CD4-positive, alpha-beta T cell (primary cell): ENCODE measurements at regions not wholly inside any gene's neighbourhood (a gene's known extent, or its start where the extent isn't known, plus 50 kb on each side); places are given as distances from the start of the nearest gene placed in this dataset.

Experiments
- ATAC-seq: fragments of 200-7000 bp; cut with Tn5 transposase; one replicate; pipeline ENCODE4 v1.10.0; 2022; ENCODE audit warnings: mild to moderate bottlenecking; ENCODE audit not compliant: poor library complexity
- CTCF ChIA-PET: fragments of 350-600 bp; sonication (Branson Sonifier 250); formaldehyde crosslinking; loops from one replicate; lab custom pipeline; 2021; ENCODE audit warnings: antibody characterized with exemption, inconsistent platforms; lab: Charles Lee
- POLR2A ChIA-PET: fragments of 350-600 bp; sonication (Branson Sonifier 250); formaldehyde crosslinking; loops from one replicate; lab custom pipeline; 2021; ENCODE audit warnings: antibody characterized with exemption, inconsistent platforms; lab: Charles Lee
- DNase-seq, 14 experiments: peaks; one replicate each; pipeline ENCODE4 v3.0.0-alpha.2; 2013 to 2020; ENCODE audit warnings: mixed read lengths in 2 of 14
- H3K27ac ChIP-seq, 2 donors: one replicate each; pipeline versions ENCODE4 v1.5.1 to v1.7.0; 2013; ENCODE audit warnings: low read length in 2 of 2, low read depth in 1 of 2, mild to moderate bottlenecking in 1 of 2
- H3K27me3 ChIP-seq, 2 experiments: 1 replicate in 1 of 2; 2 replicates in 1 of 2; pipeline versions ENCODE4 v1.6.1 to v1.7.0; 2013; ENCODE audit warnings: low read length in 2 of 2, control low read depth in 1 of 2, mild to moderate bottlenecking in 1 of 2, moderate library complexity in 1 of 2; ENCODE audit not compliant: insufficient read depth in 2 of 2, control insufficient read depth in 1 of 2
- H3K36me3 ChIP-seq: one replicate; pipeline ENCODE4 v1.6.1; 2013; ENCODE audit warnings: low read length, control low read depth; ENCODE audit not compliant: insufficient read depth
- H3K4me1 ChIP-seq: one replicate; pipeline ENCODE4 v1.6.1; 2013; ENCODE audit warnings: low read length, control low read depth; ENCODE audit not compliant: insufficient read depth
- H3K4me3 ChIP-seq: one replicate; pipeline ENCODE4 v1.5.1; 2013; ENCODE audit warnings: mild to moderate bottlenecking, low read length, moderate library complexity
- H3K9me3 ChIP-seq, 2 experiments: 1 replicate in 1 of 2; 2 replicates in 1 of 2; pipeline versions ENCODE4 v1.6.1 to v1.7.0; 2013; ENCODE audit warnings: low read length in 2 of 2, mild to moderate bottlenecking in 2 of 2, control low read depth in 1 of 2, moderate library complexity in 1 of 2; ENCODE audit not compliant: control insufficient read depth in 1 of 2, insufficient read depth in 1 of 2
- H3K27ac Mint-ChIP-seq: one replicate; pipeline ENCODE4 v1.8.0; 2020; ENCODE audit warnings: mixed read lengths
- H3K27me3 Mint-ChIP-seq: one replicate; pipeline ENCODE4 v1.8.0; 2021; ENCODE audit warnings: mixed read lengths
- H3K36me3 Mint-ChIP-seq: one replicate; pipeline ENCODE4 v1.8.0; 2021; ENCODE audit warnings: low read depth, mixed read lengths
- H3K4me1 Mint-ChIP-seq: one replicate; pipeline ENCODE4 v1.8.0; 2021; ENCODE audit warnings: low read depth, mixed read lengths
- H3K4me3 Mint-ChIP-seq: one replicate; pipeline ENCODE4 v1.8.0; 2020; ENCODE audit warnings: mild to moderate bottlenecking, mixed read lengths
- H3K9me3 Mint-ChIP-seq: one replicate; pipeline ENCODE4 v1.8.0; 2020; ENCODE audit warnings: mixed read lengths
- CTCF ChIP-seq: fragments of 200-600 bp; IDR thresholded peaks from one replicate; pipeline ENCODE4 v1.8.0; 2022; ENCODE audit warnings: antibody characterized with exemption, mild to moderate bottlenecking
- intact Hi-C, 2 experiments: fragments of 100-400 bp; cut with DNase I in 1 of 2; cut with micrococcal nuclease in 1 of 2; formaldehyde crosslinking; loops; one replicate each; pipeline versions ENCODE4 v1.15.1 to v1.9.0; 2023 to 2025; cut with DNase I, micrococcal nuclease

DNA sequence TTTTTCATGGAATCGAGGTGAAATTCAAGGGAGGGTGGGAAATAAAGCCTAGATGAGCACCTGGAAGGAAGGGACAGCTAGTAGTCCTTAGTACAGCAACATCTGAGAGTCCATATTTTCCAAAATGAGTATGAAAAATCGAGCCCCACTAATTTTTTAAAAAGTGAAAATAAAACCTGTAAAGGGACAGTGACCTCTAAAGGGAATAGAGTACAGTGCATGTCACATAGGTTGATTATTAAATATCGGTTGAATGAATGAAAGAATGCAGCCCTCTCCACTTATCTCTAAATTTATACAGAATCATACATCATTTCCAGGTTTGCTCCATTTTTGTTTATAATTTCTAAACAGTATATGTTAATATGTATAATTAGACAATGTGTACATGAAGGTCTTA lies 1088.5 kb upstream of the GHITM start:
- H3K9me3 Mint-ChIP-seq = peaks cover 3% of the 10 kb centered on the region
- DNase-seq (no peak), ATAC-seq (no peak)
- Histone ChIP-seq H3K27me3 (no peaks in the 10 kb centered on the region), H3K4me3 (no peak overlapping the region), H3K36me3 (no peaks in the 10 kb centered on the region), H3K27ac (no peak overlapping the region), H3K4me1 (no peaks in the 10 kb centered on the region), H3K9me3 (peaks cover 0 to 5% of the 10 kb centered on the region in 2 experiments)
- ChIA-PET CTCF (no interaction called here), POLR2A (no interaction called here)
- no peak overlapping the region for H3K4me3 Mint-ChIP-seq
- intact Hi-C loops = no loop called here
- H3K27ac Mint-ChIP-seq = no peak overlapping the region
- no peaks in the 10 kb centered on the region for H3K27me3 Mint-ChIP-seq
- no peaks in the 10 kb centered on the region for H3K36me3 Mint-ChIP-seq
- no peaks in the 10 kb centered on the region for H3K4me1 Mint-ChIP-seq
- TF ChIP-seq CTCF = no peak

DNA sequence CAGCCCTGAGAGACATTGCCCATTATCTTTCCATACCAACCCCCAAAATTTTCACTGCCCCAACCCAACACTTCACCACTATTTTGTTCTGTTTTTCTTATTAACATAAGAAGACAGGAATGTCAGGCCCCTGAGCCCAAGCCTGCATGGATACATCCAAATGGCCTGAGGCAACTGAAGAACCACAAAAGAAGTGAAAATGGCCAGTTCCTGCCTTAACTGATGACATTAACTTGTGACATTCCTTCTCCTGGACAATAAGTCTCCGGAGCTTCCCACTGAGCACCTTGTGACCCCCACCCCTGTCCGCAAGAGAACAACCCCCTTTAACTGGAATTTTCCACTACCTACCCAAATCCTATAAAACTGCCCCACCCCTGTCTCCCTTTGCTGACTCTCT lies 1076.4 kb upstream of the GHITM start:
- Mint-ChIP-seq H3K9me3 (peaks cover 7% of the 10 kb centered on the region), H3K36me3 (no peaks in the 10 kb centered on the region), H3K27ac (no peak overlapping the region), H3K27me3 (no peaks in the 10 kb centered on the region), H3K4me1 (no peaks in the 10 kb centered on the region), H3K4me3 (no peak overlapping the region)
- no peak overlapping the region for H3K4me3 ChIP-seq
- peaks cover 0 to 10% of the 10 kb centered on the region in 2 experiments for H3K9me3 ChIP-seq
- H3K36me3 ChIP-seq = no peaks in the 10 kb centered on the region
- H3K27me3 ChIP-seq = no peaks in the 10 kb centered on the region
- intact Hi-C loops = no loop called here
- ChIA-PET CTCF (no interaction called here), POLR2A (no interaction called here)
- no peak for DNase-seq
- ATAC-seq = no peak
- no peaks in the 10 kb centered on the region for H3K4me1 ChIP-seq
- no peak overlapping the region for H3K27ac ChIP-seq
- TF ChIP-seq CTCF = no peak

GRCh38 chr10:83073472-83073871 lies 1065.8 kb upstream of the GHITM start:
- TF ChIP-seq CTCF = no peak
- ATAC-seq (no peak), DNase-seq (no peak)
- Histone ChIP-seq H3K4me3 (no peak overlapping the region), H3K27me3 (no peaks in the 10 kb centered on the region), H3K4me1 (no peaks in the 10 kb centered on the region), H3K27ac (no peak overlapping the region), H3K9me3 (no peaks in the 10 kb centered on the region), H3K36me3 (no peaks in the 10 kb centered on the region)
- Mint-ChIP-seq H3K36me3 (no peaks in the 10 kb centered on the region), H3K4me3 (no peak overlapping the region), H3K27me3 (no peaks in the 10 kb centered on the region), H3K27ac (no peak overlapping the region), H3K9me3 (peaks cover 8% of the 10 kb centered on the region), H3K4me1 (no peaks in the 10 kb centered on the region)
- intact Hi-C loops = no loop called here
- POLR2A ChIA-PET = no interaction called here
- CTCF ChIA-PET = no interaction called here
